Calu3 (cell line): ENCODE measurements at regions not wholly inside any gene's neighbourhood (a gene's known extent, or its start where the extent isn't known, plus 50 kb on each side); places are given as distances from the start of the nearest gene placed in this dataset.

Experiments
- BruUV-seq: library from RNA; stranded (reverse); fragments of 400-500 nt; replicated peaks from 2 replicates; lab custom pipeline; 2021; lab: Mats Ljungman, UMichigan
- CTCF ChIA-PET: fragments of 300-600 bp; sonication (Branson Sonifier 250); formaldehyde crosslinking; loops from one replicate; lab custom pipeline; 2022; ENCODE audit warnings: antibody characterized with exemption; lab: Charles Lee
- DNase-seq: peaks from one replicate; pipeline ENCODE4 v3.0.0; 2022
- H3K27ac Mint-ChIP-seq: one replicate; pipeline ENCODE4 v1.8.0; 2022; ENCODE audit warnings: mixed read lengths; ENCODE audit not compliant: unreplicated experiment
- H3K27me3 Mint-ChIP-seq: one replicate; pipeline ENCODE4 v1.8.0; 2022; ENCODE audit warnings: mixed read lengths; ENCODE audit not compliant: unreplicated experiment
- H3K36me3 Mint-ChIP-seq: one replicate; pipeline ENCODE4 v1.8.0; 2022; ENCODE audit warnings: mild to moderate bottlenecking, moderate library complexity, mixed read lengths; ENCODE audit not compliant: insufficient read depth, unreplicated experiment
- H3K4me1 Mint-ChIP-seq: one replicate; pipeline ENCODE4 v1.8.0; 2022; ENCODE audit warnings: mild to moderate bottlenecking, low read depth, mixed read lengths; ENCODE audit not compliant: unreplicated experiment
- H3K4me3 Mint-ChIP-seq: one replicate; pipeline ENCODE4 v1.8.0; 2022; ENCODE audit warnings: mild to moderate bottlenecking, low read depth, moderate library complexity, mixed read lengths; ENCODE audit not compliant: unreplicated experiment
- H3K9me3 Mint-ChIP-seq: one replicate; pipeline ENCODE4 v1.8.0; 2022; ENCODE audit warnings: low read depth, mixed read lengths; ENCODE audit not compliant: unreplicated experiment
- intact Hi-C: fragments of 100-400 bp; cut with micrococcal nuclease; formaldehyde crosslinking; loops from one replicate; pipeline ENCODE4 v1.10.0; 2022; ENCODE audit not compliant: unreplicated experiment
- TF ChIP-seq, protein P1 (sequence below): fragments of 200-600 bp; IDR thresholded peaks from one replicate; pipeline ENCODE4 v1.8.0; 2022; ENCODE audit warnings: antibody characterized with exemption; ENCODE audit not compliant: unreplicated experiment

DNA sequence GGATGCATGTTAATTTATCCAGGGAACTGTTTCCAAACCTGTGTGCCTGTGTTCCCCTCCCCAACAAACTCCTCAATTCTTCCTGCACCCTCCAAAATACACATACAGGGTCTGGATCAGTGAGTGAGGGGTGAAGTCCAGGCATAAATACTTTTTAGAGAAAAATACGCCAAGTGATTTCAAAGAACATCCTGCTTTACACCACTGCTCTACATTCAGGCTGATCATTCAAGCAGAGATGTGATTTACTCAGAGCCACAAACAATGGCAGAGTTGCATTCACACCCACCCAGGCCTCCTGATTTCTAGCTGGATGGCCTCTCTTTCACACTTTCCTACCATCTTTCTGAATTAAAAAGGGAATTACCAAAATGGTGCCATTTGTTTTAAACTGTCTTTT is 289.5 kb upstream of the SLC14A2 start:
- TF ChIP-seq, protein P1, sequence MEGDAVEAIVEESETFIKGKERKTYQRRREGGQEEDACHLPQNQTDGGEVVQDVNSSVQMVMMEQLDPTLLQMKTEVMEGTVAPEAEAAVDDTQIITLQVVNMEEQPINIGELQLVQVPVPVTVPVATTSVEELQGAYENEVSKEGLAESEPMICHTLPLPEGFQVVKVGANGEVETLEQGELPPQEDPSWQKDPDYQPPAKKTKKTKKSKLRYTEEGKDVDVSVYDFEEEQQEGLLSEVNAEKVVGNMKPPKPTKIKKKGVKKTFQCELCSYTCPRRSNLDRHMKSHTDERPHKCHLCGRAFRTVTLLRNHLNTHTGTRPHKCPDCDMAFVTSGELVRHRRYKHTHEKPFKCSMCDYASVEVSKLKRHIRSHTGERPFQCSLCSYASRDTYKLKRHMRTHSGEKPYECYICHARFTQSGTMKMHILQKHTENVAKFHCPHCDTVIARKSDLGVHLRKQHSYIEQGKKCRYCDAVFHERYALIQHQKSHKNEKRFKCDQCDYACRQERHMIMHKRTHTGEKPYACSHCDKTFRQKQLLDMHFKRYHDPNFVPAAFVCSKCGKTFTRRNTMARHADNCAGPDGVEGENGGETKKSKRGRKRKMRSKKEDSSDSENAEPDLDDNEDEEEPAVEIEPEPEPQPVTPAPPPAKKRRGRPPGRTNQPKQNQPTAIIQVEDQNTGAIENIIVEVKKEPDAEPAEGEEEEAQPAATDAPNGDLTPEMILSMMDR = no peak
- intact Hi-C loops = no loop called here
- BruUV-seq = no TSS peak
- Mint-ChIP-seq H3K27ac (no peak overlapping the region), H3K27me3 (no peaks in the 10 kb centered on the region), H3K4me1 (peaks cover 11% of the 10 kb centered on the region), H3K9me3 (no peaks in the 10 kb centered on the region), H3K36me3 (no peaks in the 10 kb centered on the region), H3K4me3 (no peak overlapping the region)
- DNase-seq = no peak
- CTCF ChIA-PET = no interaction called here

- no peak for DNase-seq
- Mint-ChIP-seq H3K9me3 (no peaks in the 10 kb centered on the region), H3K27me3 (no peaks in the 10 kb centered on the region), H3K36me3 (no peaks in the 10 kb centered on the region), H3K4me3 (no peak overlapping the region), H3K27ac (no peak overlapping the region), H3K4me1 (peaks cover 11% of the 10 kb centered on the region)
- CTCF ChIA-PET = no interaction called here
- no TSS peak for BruUV-seq
- intact Hi-C loops = no loop called here
- TF ChIP-seq, protein P1 = no peak
These were observed 288.8 kb upstream of the SLC14A2 start for GRCh38 chr18:45326505-45326904.

GRCh38 chr18:45328296-45328695 is 287.0 kb upstream of the SLC14A2 start:
- no peak for DNase-seq
- H3K4me3 Mint-ChIP-seq = no peak overlapping the region
- BruUV-seq = no TSS peak
- no peak overlapping the region for H3K27ac Mint-ChIP-seq
- H3K27me3 Mint-ChIP-seq = no peaks in the 10 kb centered on the region
- no peaks in the 10 kb centered on the region for H3K9me3 Mint-ChIP-seq
- TF ChIP-seq, protein P1 = no peak
- H3K4me1 Mint-ChIP-seq = peaks cover 11% of the 10 kb centered on the region
- CTCF ChIA-PET = no interaction called here
- H3K36me3 Mint-ChIP-seq = no peaks in the 10 kb centered on the region
- intact Hi-C loops = no loop called here

- CTCF ChIA-PET = no interaction called here
- BruUV-seq = no TSS peak
- no peak overlapping the region for H3K4me3 Mint-ChIP-seq
- intact Hi-C loops = no loop called here
- TF ChIP-seq, protein P1 = no peak
- H3K4me1 Mint-ChIP-seq = peaks cover 11% of the 10 kb centered on the region
- H3K27me3 Mint-ChIP-seq = no peaks in the 10 kb centered on the region
- no peak for DNase-seq
- no peaks in the 10 kb centered on the region for H3K9me3 Mint-ChIP-seq
- no peak overlapping the region for H3K27ac Mint-ChIP-seq
- no peaks in the 10 kb centered on the region for H3K36me3 Mint-ChIP-seq
These were observed 286.5 kb upstream of the SLC14A2 start for GRCh38 chr18:45328811-45329210.
